ENCODE measurements at regions not wholly inside any gene's neighbourhood (a gene's known extent, or its start where the extent isn't known, plus 50 kb on each side); places are given as distances from the start of the nearest gene placed in this dataset.
A peak's percentile ranks its signal among the peaks of the same experiment; 100 is the strongest.

- intact Hi-C loops (cut with DNase I) = no loop called here
- DNase-seq (ENCODE audit: missing footprints) = no peak
- ATAC-seq = no peak
These were observed 1283.5 kb upstream of the CELF2 start for GRCh38 chr10:9734218-9734617.

- no peak for ATAC-seq
- no peak for DNase-seq (ENCODE audit: missing footprints)
- intact Hi-C loops (cut with DNase I) = no loop called here
These were observed 1281.9 kb upstream of the CELF2 start for GRCh38 chr10:9735731-9736130.

GRCh38 chr10:9743639-9744038, 1274.0 kb upstream of the CELF2 start:
- DNase-seq (ENCODE audit: missing footprints) = no peak
- intact Hi-C loops (cut with DNase I) = no loop called here
- ATAC-seq = no peak

GRCh38 chr10:9745158-9745557, 1272.5 kb upstream of the CELF2 start:
- ATAC-seq (no peak), DNase-seq (ENCODE audit: missing footprints) (no peak)
- intact Hi-C loops (cut with DNase I) = no loop called here

- DNase-seq (ENCODE audit: missing footprints) (no peak), ATAC-seq (no peak)
- intact Hi-C loops (cut with DNase I) = no loop called here
These were observed 1260.5 kb upstream of the CELF2 start for GRCh38 chr10:9757176-9757575.

GRCh38 chr10:9759596-9759995, 1258.1 kb upstream of the CELF2 start:
- no peak for ATAC-seq
- intact Hi-C loops (cut with DNase I) = no loop called here
- no peak for DNase-seq (ENCODE audit: missing footprints)

- DNase-seq (ENCODE audit: missing footprints) = no peak
- ATAC-seq = peak; percentile 31
- intact Hi-C loops (cut with DNase I) = no loop called here
These were observed 1254.6 kb upstream of the CELF2 start for GRCh38 chr10:9762966-9763656.

GRCh38 chr10:9766762-9767161, 1250.9 kb upstream of the CELF2 start:
- ATAC-seq = no peak
- DNase-seq (ENCODE audit: missing footprints) = no peak
- intact Hi-C loops (cut with DNase I) = no loop called here

- ATAC-seq = no peak
- intact Hi-C loops (cut with DNase I) = no loop called here
- DNase-seq (ENCODE audit: missing footprints) = no peak
These were observed 1236.0 kb upstream of the CELF2 start for GRCh38 chr10:9781666-9782065.

GRCh38 chr10:9786101-9786500, 1231.6 kb upstream of the CELF2 start:
- DNase-seq (ENCODE audit: missing footprints) (no peak), ATAC-seq (no peak)
- intact Hi-C loops (cut with DNase I) = no loop called here

GRCh38 chr10:9786576-9786975, 1231.1 kb upstream of the CELF2 start:
- ATAC-seq (no peak), DNase-seq (ENCODE audit: missing footprints) (no peak)
- intact Hi-C loops (cut with DNase I) = no loop called here

- ATAC-seq (no peak), DNase-seq (ENCODE audit: missing footprints) (no peak)
- intact Hi-C loops (cut with DNase I) = no loop called here
These were observed 1227.7 kb upstream of the CELF2 start for GRCh38 chr10:9789996-9790395.

GRCh38 chr10:9792181-9792580, 1225.5 kb upstream of the CELF2 start:
- DNase-seq (ENCODE audit: missing footprints) (no peak), ATAC-seq (no peak)
- intact Hi-C loops (cut with DNase I) = no loop called here

GRCh38 chr10:9796564-9796963, 1221.1 kb upstream of the CELF2 start:
- DNase-seq (ENCODE audit: missing footprints) (no peak), ATAC-seq (no peak)
- intact Hi-C loops (cut with DNase I) = no loop called here

GRCh38 chr10:9800011-9800410, 1217.7 kb upstream of the CELF2 start:
- ATAC-seq = no peak
- intact Hi-C loops (cut with DNase I) = no loop called here

GRCh38 chr10:9800571-9800970, 1217.1 kb upstream of the CELF2 start:
- intact Hi-C loops (cut with DNase I) = no loop called here
- ATAC-seq (no peak), DNase-seq (ENCODE audit: missing footprints) (no peak)

More at GRCh38 chr10:9800011-9800410, 1217.7 kb upstream of the CELF2 start:
- DNase-seq (ENCODE audit: missing footprints) = no peak

GRCh38 chr10:9807846-9808245, 1209.8 kb upstream of the CELF2 start:
- DNase-seq (ENCODE audit: missing footprints) = no peak
- intact Hi-C loops (cut with DNase I) = no loop called here
- no peak for ATAC-seq

- no peak for ATAC-seq
- intact Hi-C loops (cut with DNase I) = no loop called here
- no peak for DNase-seq (ENCODE audit: missing footprints)
These were observed 1206.1 kb upstream of the CELF2 start for GRCh38 chr10:9811601-9812000.

GRCh38 chr10:9814285-9814864, 1203.3 kb upstream of the CELF2 start:
- DNase-seq (ENCODE audit: missing footprints) = no peak
- no peak for ATAC-seq
- intact Hi-C loops (cut with DNase I) = no loop called here

- DNase-seq (ENCODE audit: missing footprints) (peak; percentile 70), ATAC-seq (no peak)
- intact Hi-C loops (cut with DNase I) = no loop called here
These were observed 1197.7 kb upstream of the CELF2 start for GRCh38 chr10:9819756-9820494.

Measured in Right ventricle myocardium inferior (tissue), 1 donor.